ENCODE measurements at regions not wholly inside any gene's neighbourhood (a gene's known extent, or its start where the extent isn't known, plus 50 kb on each side); places are given as distances from the start of the nearest gene placed in this dataset.
A peak's percentile ranks its signal among the peaks of the same experiment; 100 is the strongest.

DNA sequence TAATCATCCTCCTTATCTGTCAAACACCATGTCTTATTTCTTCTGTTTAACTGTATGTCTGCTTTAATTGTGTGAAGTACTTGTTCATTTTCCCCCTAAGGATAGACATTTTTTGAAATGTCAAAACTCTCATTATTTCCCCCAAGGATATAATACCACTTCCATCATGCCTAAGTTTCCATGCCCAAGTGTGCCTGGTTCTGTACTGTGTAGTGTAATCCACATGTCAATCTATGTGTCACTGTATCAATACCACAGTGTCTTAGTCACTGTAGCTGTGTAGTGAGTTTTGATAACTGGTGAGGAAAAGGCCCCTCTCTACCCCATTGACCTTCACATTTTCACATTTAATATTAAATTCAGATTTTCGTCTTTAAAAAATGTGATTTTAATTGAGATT, 1265.5 kb downstream of the PCDH9 start:
- Mint-ChIP-seq H3K4me1 (ENCODE audit: low read depth) (peaks cover 3% of the 10 kb centered on the region), H3K36me3 (ENCODE audit: low read depth) (no peaks in the 10 kb centered on the region), H3K27me3 (ENCODE audit: low read depth) (no peaks in the 10 kb centered on the region)

DNA sequence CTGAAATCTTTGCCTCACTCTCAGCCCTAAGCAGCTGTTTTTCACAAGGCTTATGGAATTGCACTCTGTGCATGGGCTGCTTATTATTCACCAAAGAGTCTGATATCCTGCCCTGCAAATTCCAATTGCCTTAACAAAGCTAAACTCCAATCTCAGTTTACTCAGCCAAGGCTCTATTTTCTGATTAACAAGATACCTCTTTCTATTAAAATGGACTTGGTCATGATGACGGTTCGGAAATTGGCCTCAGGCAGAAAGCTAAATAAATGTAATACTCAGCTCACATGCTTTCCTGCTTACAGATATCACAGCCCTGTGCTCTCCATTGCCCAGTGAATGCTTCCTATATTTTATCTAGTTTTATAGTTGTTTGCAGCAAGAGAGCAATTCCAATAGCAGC, 1270.8 kb downstream of the PCDH9 start:
- peaks cover 28% of the 10 kb centered on the region for H3K9me3 Mint-ChIP-seq (ENCODE audit: low read depth)
- no peak overlapping the region for H3K4me3 Mint-ChIP-seq (ENCODE audit: unreplicated experiment)
- H3K27ac Mint-ChIP-seq (ENCODE audit: unreplicated experiment), result no peak overlapping the region
- no peaks in the 10 kb centered on the region for H3K27me3 Mint-ChIP-seq (ENCODE audit: low read depth)
- H3K4me1 Mint-ChIP-seq (ENCODE audit: low read depth), result no peaks in the 10 kb centered on the region
- peaks cover 3% of the 10 kb centered on the region for H3K36me3 Mint-ChIP-seq (ENCODE audit: low read depth)
- no peak for DNase-seq (ENCODE audit: low spot score)
- TF ChIP-seq, protein P1, sequence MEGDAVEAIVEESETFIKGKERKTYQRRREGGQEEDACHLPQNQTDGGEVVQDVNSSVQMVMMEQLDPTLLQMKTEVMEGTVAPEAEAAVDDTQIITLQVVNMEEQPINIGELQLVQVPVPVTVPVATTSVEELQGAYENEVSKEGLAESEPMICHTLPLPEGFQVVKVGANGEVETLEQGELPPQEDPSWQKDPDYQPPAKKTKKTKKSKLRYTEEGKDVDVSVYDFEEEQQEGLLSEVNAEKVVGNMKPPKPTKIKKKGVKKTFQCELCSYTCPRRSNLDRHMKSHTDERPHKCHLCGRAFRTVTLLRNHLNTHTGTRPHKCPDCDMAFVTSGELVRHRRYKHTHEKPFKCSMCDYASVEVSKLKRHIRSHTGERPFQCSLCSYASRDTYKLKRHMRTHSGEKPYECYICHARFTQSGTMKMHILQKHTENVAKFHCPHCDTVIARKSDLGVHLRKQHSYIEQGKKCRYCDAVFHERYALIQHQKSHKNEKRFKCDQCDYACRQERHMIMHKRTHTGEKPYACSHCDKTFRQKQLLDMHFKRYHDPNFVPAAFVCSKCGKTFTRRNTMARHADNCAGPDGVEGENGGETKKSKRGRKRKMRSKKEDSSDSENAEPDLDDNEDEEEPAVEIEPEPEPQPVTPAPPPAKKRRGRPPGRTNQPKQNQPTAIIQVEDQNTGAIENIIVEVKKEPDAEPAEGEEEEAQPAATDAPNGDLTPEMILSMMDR (IDR thresholded peaks at IDR 0.05), result no peak

More for the DNA sequence above, 1265.5 kb downstream of the PCDH9 start:
- DNase-seq (ENCODE audit: low spot score), result no peak
- H3K27ac Mint-ChIP-seq (ENCODE audit: unreplicated experiment), result no peak overlapping the region
- TF ChIP-seq, protein P1 (IDR thresholded peaks at IDR 0.05), result no peak
- no peak overlapping the region for H3K4me3 Mint-ChIP-seq (ENCODE audit: unreplicated experiment)
- peaks cover 10% of the 10 kb centered on the region for H3K9me3 Mint-ChIP-seq (ENCODE audit: low read depth)

- no peak for DNase-seq (ENCODE audit: low spot score)
- Mint-ChIP-seq H3K4me3 (ENCODE audit: unreplicated experiment) (no peak overlapping the region), H3K36me3 (ENCODE audit: low read depth) (no peaks in the 10 kb centered on the region), H3K9me3 (ENCODE audit: low read depth) (peaks cover 2% of the 10 kb centered on the region), H3K27me3 (ENCODE audit: low read depth) (no peaks in the 10 kb centered on the region), H3K27ac (ENCODE audit: unreplicated experiment) (no peak overlapping the region), H3K4me1 (ENCODE audit: low read depth) (peaks cover 21% of the 10 kb centered on the region)
- TF ChIP-seq, protein P1 (IDR thresholded peaks at IDR 0.05), result no peak
Measured at GRCh38 chr13:65946387-65946786, 1283.7 kb downstream of the PCDH9 start.

- TF ChIP-seq, protein P1 (IDR thresholded peaks at IDR 0.05), result no peak
Measured at GRCh38 chr13:65943708-65944107, 1286.4 kb downstream of the PCDH9 start.

GRCh38 chr13:65943024-65943423, 1287.1 kb downstream of the PCDH9 start:
- H3K9me3 Mint-ChIP-seq (ENCODE audit: low read depth), result peaks cover 2% of the 10 kb centered on the region
- DNase-seq (ENCODE audit: low spot score), result no peak
- H3K4me3 Mint-ChIP-seq (ENCODE audit: unreplicated experiment), result no peak overlapping the region
- H3K27me3 Mint-ChIP-seq (ENCODE audit: low read depth), result no peaks in the 10 kb centered on the region
- H3K4me1 Mint-ChIP-seq (ENCODE audit: low read depth), result peaks cover 21% of the 10 kb centered on the region
- TF ChIP-seq, protein P1 (IDR thresholded peaks at IDR 0.05), result no peak
- H3K27ac Mint-ChIP-seq (ENCODE audit: unreplicated experiment), result peak overlapping the region; percentile 36
- no peaks in the 10 kb centered on the region for H3K36me3 Mint-ChIP-seq (ENCODE audit: low read depth)

More at GRCh38 chr13:65943708-65944107, 1286.4 kb downstream of the PCDH9 start:
- Mint-ChIP-seq H3K36me3 (ENCODE audit: low read depth) (no peaks in the 10 kb centered on the region), H3K9me3 (ENCODE audit: low read depth) (peaks cover 2% of the 10 kb centered on the region), H3K27me3 (ENCODE audit: low read depth) (no peaks in the 10 kb centered on the region), H3K4me3 (ENCODE audit: unreplicated experiment) (no peak overlapping the region), H3K4me1 (ENCODE audit: low read depth) (peaks cover 21% of the 10 kb centered on the region), H3K27ac (ENCODE audit: unreplicated experiment) (no peak overlapping the region)
- DNase-seq (ENCODE audit: low spot score), result no peak
